HG03159 (cell line): ENCODE measurements at regions not wholly inside any gene's neighbourhood (a gene's known extent, or its start where the extent isn't known, plus 50 kb on each side); places are given as distances from the start of the nearest gene placed in this dataset.

Source experiments
- ATAC-seq: cut with Tn5 transposase; IDR thresholded peaks from one replicate; pipeline ENCODE4 v1.9.1; 2021; ENCODE audit warnings: mild to moderate bottlenecking, moderate library complexity; ENCODE audit not compliant: unreplicated experiment

GRCh38 chr2:65867446-65867845 lies 435.0 kb upstream of the SPRED2 start:
- no peak for ATAC-seq

GRCh38 chr2:65866148-65866547 lies 433.7 kb upstream of the SPRED2 start:
- ATAC-seq, result no peak

GRCh38 chr2:65864619-65865018 lies 432.2 kb upstream of the SPRED2 start:
- no peak for ATAC-seq

- no peak for ATAC-seq
Measured at GRCh38 chr2:65863713-65864112, 431.3 kb upstream of the SPRED2 start.

GRCh38 chr2:65856928-65857327 lies 424.5 kb upstream of the SPRED2 start:
- no peak for ATAC-seq

GRCh38 chr2:65856423-65856822 lies 424.0 kb upstream of the SPRED2 start:
- no peak for ATAC-seq

- ATAC-seq, result no peak
Measured at GRCh38 chr2:65850695-65851094, 418.3 kb upstream of the SPRED2 start.

- no peak for ATAC-seq
Measured at GRCh38 chr2:65846989-65847678, 414.7 kb upstream of the SPRED2 start.

GRCh38 chr2:65845442-65846182 lies 413.2 kb upstream of the SPRED2 start:
- no peak for ATAC-seq

GRCh38 chr2:65842104-65842503 lies 409.7 kb upstream of the SPRED2 start:
- ATAC-seq, result no peak

GRCh38 chr2:65835975-65836549 lies 403.7 kb upstream of the SPRED2 start:
- ATAC-seq, result no peak

- ATAC-seq, result no peak
Measured at GRCh38 chr2:65834771-65835475, 402.5 kb upstream of the SPRED2 start.

- ATAC-seq, result no peak
Measured at GRCh38 chr2:65834062-65834461, 401.7 kb upstream of the SPRED2 start.

GRCh38 chr2:65831509-65831908 lies 399.1 kb upstream of the SPRED2 start:
- ATAC-seq, result no peak

- no peak for ATAC-seq
Measured at GRCh38 chr2:65826567-65826966, 394.2 kb upstream of the SPRED2 start.

GRCh38 chr2:65823511-65823910 lies 391.1 kb upstream of the SPRED2 start:
- ATAC-seq, result no peak

- no peak for ATAC-seq
Measured at GRCh38 chr2:65820454-65820853, 388.1 kb upstream of the SPRED2 start.

- ATAC-seq, result no peak
Measured at GRCh38 chr2:65819963-65820362, 387.6 kb upstream of the SPRED2 start.

- no peak for ATAC-seq
Measured at GRCh38 chr2:65818873-65819451, 386.6 kb upstream of the SPRED2 start.

- no peak for ATAC-seq
Measured at GRCh38 chr2:65813631-65814173, 381.3 kb upstream of the SPRED2 start.

- no peak for ATAC-seq
Measured at GRCh38 chr2:65812887-65813286, 380.5 kb upstream of the SPRED2 start.
